ENCODE measurements at regions not wholly inside any gene's neighbourhood (a gene's known extent, or its start where the extent isn't known, plus 50 kb on each side); places are given as distances from the start of the nearest gene placed in this dataset.

DNA sequence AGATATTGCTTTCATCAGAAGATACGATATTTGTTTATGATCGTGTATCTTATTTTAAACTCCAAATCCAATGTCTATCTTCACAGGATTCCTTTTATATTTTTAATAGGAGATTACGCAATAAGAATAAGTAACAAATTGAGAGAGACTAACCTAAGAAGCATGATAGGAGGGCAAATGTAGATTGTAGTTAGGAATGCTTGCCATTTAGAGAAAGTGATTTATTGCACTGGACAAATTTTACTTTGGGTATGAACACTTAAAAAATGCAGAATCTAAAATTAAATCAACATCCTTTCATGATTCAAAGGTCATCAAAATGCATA is 563.4 kb upstream of the POU3F3 start:
- Histone ChIP-seq H2AK5ac (ENCODE audit: insufficient read length, low read length) (no peak overlapping the region), H2BK12ac (ENCODE audit: insufficient read length, low read depth, low read length) (no peak overlapping the region), H3K56ac (ENCODE audit: insufficient read length, low read depth, low read length) (no peak overlapping the region), H2BK20ac (ENCODE audit: low read depth, low read length, poor library complexity, severe bottlenecking) (no peak overlapping the region), H3K27ac (ENCODE audit: insufficient read length, low read depth, low read length) (no peak overlapping the region), H3K9me3 (ENCODE audit: control insufficient read depth, low read depth, low read length) (no peaks in the 10 kb centered on the region), H4K20me1 (ENCODE audit: control insufficient read depth, insufficient read depth, insufficient read length) (no peaks in the 10 kb centered on the region), H2AFZ (ENCODE audit: low read length) (no peak overlapping the region), H3K4me1 (ENCODE audit: insufficient read depth, low read length) (peaks cover 2% of the 10 kb centered on the region; the same call in 1 of the 2 replicates), H3K4ac (ENCODE audit: low read depth, low read length) (no peak overlapping the region), H3K14ac (ENCODE audit: insufficient read depth, low read length) (no peak overlapping the region), H4K5ac (ENCODE audit: insufficient read length, low read depth, low read length) (no peak overlapping the region), H3K23ac (ENCODE audit: insufficient read length, low read depth, low read length) (no peak overlapping the region), H3K79me2 (ENCODE audit: insufficient read depth, low read length) (no peaks in the 10 kb centered on the region), H3K18ac (ENCODE audit: insufficient read length, low read depth, low read length) (no peak overlapping the region), H3K9ac (ENCODE audit: extremely low read depth, insufficient read length, low read length) (no peak overlapping the region), H3K23me2 (ENCODE audit: insufficient read length, low read depth, low read length, poor library complexity, severe bottlenecking) (no peaks in the 10 kb centered on the region), H3K4me2 (ENCODE audit: insufficient read depth, insufficient read length, low read length) (no peak overlapping the region), H3K27me3 (ENCODE audit: insufficient read depth, low read length) (no peaks in the 10 kb centered on the region), H4K8ac (replicated peaks; ENCODE audit: insufficient read length, low read depth, low read length) (no peak overlapping the region), H2BK120ac (ENCODE audit: low read depth, low read length, poor library complexity, severe bottlenecking) (no peak overlapping the region), H3T11ph (ENCODE audit: low read length) (no peak overlapping the region), H2BK5ac (ENCODE audit: insufficient read length, low read length) (no peak overlapping the region), H3K79me1 (ENCODE audit: insufficient read depth, low read depth, low read length, poor library complexity, severe bottlenecking) (no peaks in the 10 kb centered on the region), H4K91ac (ENCODE audit: insufficient read length, low read depth, low read length) (no peak overlapping the region), H2BK15ac (ENCODE audit: low read depth, low read length) (no peak overlapping the region)
- DNase-seq: no peak
- Mint-ChIP-seq H3K9me3 (no peaks in the 10 kb centered on the region), H3K36me3 (ENCODE audit: insufficient read depth in 1 of 3, low read depth in 3 of 3) (no peaks in the 10 kb centered on the region), H3K27ac (no peak overlapping the region), H3K4me1 (peaks cover 18 to 23% of the 10 kb centered on the region in 2 experiments), H3K27me3 (ENCODE audit: low read depth) (0 out of 2 replicates have a peak, but pooled peaks cover under 1% of the 10 kb centered on the region), H3K4me3 (no peak overlapping the region)
- WGBS (ENCODE audit: extremely low coverage, insufficient read length, low lambda C conversion rate): no CpG with 5 or more reads among the region's 3 CpGs
- TF ChIP-seq, protein P1, sequence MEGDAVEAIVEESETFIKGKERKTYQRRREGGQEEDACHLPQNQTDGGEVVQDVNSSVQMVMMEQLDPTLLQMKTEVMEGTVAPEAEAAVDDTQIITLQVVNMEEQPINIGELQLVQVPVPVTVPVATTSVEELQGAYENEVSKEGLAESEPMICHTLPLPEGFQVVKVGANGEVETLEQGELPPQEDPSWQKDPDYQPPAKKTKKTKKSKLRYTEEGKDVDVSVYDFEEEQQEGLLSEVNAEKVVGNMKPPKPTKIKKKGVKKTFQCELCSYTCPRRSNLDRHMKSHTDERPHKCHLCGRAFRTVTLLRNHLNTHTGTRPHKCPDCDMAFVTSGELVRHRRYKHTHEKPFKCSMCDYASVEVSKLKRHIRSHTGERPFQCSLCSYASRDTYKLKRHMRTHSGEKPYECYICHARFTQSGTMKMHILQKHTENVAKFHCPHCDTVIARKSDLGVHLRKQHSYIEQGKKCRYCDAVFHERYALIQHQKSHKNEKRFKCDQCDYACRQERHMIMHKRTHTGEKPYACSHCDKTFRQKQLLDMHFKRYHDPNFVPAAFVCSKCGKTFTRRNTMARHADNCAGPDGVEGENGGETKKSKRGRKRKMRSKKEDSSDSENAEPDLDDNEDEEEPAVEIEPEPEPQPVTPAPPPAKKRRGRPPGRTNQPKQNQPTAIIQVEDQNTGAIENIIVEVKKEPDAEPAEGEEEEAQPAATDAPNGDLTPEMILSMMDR (conservative IDR thresholded peaks at IDR 0.05): no peak

All from H9 (cell line).